Tibial nerve (tissue), 4 donors: ENCODE measurements at regions not wholly inside any gene's neighbourhood (a gene's known extent, or its start where the extent isn't known, plus 50 kb on each side); places are given as distances from the start of the nearest gene placed in this dataset.

ENCODE experiments used
- EP300 ChIP-seq, 2 donors: sonication (generic); formaldehyde crosslinking; IDR thresholded peaks; one replicate each; pipeline ENCODE4 v1.6.1; 2017; ENCODE audit warnings: antibody characterized with exemption in 2 of 2, mild to moderate bottlenecking in 1 of 2
- POLR2A ChIP-seq, 2 donors: fragments of 450-650 bp; IDR thresholded peaks; one replicate each; pipeline ENCODE4 v1.6.1; 2017; ENCODE audit warnings: antibody characterized with exemption in 2 of 2, mild to moderate bottlenecking in 2 of 2, moderate library complexity in 2 of 2
- TF ChIP-seq, protein P1 (sequence below), 5 experiments: fragments of 200-600 bp in 3 of 5; fragments of 450-650 bp in 2 of 5; sonication (generic) in 3 of 5; IDR thresholded peaks; one replicate each; pipeline ENCODE4 v1.5.1; 2016 to 2019; ENCODE audit warnings: antibody characterized with exemption in 5 of 5, mild to moderate bottlenecking in 3 of 5, moderate library complexity in 2 of 5

DNA sequence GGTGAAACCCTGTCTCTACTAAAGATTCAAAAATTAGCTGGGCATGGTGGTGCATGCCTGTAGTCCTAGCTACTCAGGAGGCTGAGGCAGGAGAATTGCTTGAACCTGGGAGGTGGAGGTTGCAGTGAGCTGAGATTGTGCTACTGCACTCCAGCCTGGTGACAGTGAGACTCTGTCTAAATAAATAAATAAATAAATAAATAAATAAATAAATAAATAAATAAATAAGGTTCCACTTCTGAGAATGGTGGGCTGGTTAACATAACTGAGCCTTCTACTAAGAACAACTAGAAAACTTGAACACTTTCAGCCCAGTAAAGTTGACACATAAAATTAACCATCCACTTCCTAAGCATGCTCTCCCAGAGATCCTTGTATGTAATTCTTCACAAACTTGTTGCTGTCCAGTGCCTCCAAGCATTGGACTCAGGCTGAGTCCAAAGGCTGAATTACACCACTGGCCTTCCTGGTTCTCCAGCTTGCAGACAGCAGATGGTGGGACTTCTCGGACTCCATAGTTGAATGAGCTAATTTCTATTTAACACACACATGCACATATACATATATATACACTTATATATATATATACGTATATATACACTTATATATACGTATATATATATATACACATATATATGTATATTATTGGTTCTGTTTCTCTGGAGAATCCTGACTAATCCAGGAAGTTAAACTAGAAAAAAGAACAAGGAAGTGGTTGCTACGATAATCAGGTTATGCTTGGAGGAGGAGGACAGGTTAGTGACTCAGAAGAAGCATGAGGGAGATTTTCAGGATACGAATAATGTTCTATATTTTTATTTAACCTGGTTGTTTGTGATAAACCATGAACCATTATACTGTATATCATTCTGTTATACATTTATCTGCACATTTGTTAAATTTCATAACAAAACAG, 348.8 kb downstream of the METTL4 start:
- TF ChIP-seq EP300 (IDR thresholded peaks at IDR 0.05) (no peak), POLR2A (IDR thresholded peaks at IDR 0.05) (no peak)
- TF ChIP-seq, protein P1, sequence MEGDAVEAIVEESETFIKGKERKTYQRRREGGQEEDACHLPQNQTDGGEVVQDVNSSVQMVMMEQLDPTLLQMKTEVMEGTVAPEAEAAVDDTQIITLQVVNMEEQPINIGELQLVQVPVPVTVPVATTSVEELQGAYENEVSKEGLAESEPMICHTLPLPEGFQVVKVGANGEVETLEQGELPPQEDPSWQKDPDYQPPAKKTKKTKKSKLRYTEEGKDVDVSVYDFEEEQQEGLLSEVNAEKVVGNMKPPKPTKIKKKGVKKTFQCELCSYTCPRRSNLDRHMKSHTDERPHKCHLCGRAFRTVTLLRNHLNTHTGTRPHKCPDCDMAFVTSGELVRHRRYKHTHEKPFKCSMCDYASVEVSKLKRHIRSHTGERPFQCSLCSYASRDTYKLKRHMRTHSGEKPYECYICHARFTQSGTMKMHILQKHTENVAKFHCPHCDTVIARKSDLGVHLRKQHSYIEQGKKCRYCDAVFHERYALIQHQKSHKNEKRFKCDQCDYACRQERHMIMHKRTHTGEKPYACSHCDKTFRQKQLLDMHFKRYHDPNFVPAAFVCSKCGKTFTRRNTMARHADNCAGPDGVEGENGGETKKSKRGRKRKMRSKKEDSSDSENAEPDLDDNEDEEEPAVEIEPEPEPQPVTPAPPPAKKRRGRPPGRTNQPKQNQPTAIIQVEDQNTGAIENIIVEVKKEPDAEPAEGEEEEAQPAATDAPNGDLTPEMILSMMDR (IDR thresholded peaks at IDR 0.05): no peak
